ENCODE measurements at regions not wholly inside any gene's neighbourhood (a gene's known extent, or its start where the extent isn't known, plus 50 kb on each side); places are given as distances from the start of the nearest gene placed in this dataset.

DNA sequence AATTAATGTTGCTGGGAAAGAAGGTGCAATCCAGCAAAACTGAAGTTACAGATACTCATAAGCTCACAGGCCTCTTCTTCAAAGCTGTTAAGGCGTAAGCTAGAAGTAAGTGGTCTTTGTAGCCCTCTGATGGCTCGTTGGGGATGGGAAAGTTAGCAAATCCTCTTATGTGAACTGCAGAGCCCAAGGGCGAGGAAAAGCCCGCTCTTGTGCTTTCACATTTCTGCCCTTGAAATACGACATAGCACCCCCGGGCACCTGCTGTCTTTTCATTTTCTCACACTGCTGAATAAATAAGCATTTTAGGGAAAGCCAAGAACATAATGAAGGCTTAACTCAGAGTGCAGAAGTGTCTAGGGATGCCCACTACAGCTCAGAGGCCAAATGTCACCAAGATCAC, 73.1 kb upstream of the SORBS2 start:
- no peak for DNase-seq
- Mint-ChIP-seq H3K4me3 (ENCODE audit: unreplicated experiment) (no peak overlapping the region), H3K36me3 (ENCODE audit: unreplicated experiment) (peaks cover 4% of the 10 kb centered on the region), H3K27me3 (ENCODE audit: unreplicated experiment) (no peaks in the 10 kb centered on the region), H3K9me3 (ENCODE audit: unreplicated experiment) (peaks cover 8% of the 10 kb centered on the region), H3K4me1 (ENCODE audit: low read depth, unreplicated experiment) (peaks cover 7% of the 10 kb centered on the region), H3K27ac (ENCODE audit: unreplicated experiment) (no peak overlapping the region)
- TF ChIP-seq, protein P1, sequence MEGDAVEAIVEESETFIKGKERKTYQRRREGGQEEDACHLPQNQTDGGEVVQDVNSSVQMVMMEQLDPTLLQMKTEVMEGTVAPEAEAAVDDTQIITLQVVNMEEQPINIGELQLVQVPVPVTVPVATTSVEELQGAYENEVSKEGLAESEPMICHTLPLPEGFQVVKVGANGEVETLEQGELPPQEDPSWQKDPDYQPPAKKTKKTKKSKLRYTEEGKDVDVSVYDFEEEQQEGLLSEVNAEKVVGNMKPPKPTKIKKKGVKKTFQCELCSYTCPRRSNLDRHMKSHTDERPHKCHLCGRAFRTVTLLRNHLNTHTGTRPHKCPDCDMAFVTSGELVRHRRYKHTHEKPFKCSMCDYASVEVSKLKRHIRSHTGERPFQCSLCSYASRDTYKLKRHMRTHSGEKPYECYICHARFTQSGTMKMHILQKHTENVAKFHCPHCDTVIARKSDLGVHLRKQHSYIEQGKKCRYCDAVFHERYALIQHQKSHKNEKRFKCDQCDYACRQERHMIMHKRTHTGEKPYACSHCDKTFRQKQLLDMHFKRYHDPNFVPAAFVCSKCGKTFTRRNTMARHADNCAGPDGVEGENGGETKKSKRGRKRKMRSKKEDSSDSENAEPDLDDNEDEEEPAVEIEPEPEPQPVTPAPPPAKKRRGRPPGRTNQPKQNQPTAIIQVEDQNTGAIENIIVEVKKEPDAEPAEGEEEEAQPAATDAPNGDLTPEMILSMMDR (IDR thresholded peaks at IDR 0.05; ENCODE audit: partially characterized antibody, unreplicated experiment) = no peak

DNA sequence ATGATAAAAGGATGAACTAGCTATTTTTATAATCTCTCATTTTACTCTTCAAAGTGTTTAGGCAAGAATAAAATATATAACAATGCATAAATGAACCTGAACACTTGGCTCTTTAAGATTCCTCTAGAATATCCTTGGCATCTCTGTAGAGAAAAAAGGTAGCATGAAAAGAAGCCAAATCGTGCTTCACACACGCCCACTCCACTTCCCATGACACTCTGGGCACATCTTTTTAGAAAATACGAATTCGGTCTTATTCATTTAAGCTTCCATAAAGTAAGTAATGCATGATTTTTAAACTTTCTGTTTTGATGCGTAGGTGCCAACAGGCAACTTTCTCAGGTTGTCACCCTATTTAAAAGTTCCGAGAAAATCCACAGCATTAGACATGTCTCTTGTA, 73.6 kb upstream of the SORBS2 start:
- Mint-ChIP-seq H3K4me3 (ENCODE audit: unreplicated experiment) (no peak overlapping the region), H3K27me3 (ENCODE audit: unreplicated experiment) (peaks cover 2% of the 10 kb centered on the region), H3K36me3 (ENCODE audit: unreplicated experiment) (peaks cover 4% of the 10 kb centered on the region), H3K9me3 (ENCODE audit: unreplicated experiment) (peaks cover 8% of the 10 kb centered on the region), H3K27ac (ENCODE audit: unreplicated experiment) (no peak overlapping the region), H3K4me1 (ENCODE audit: low read depth, unreplicated experiment) (peaks cover 6% of the 10 kb centered on the region)
- DNase-seq = no peak
- TF ChIP-seq, protein P1 (IDR thresholded peaks at IDR 0.05; ENCODE audit: partially characterized antibody, unreplicated experiment) = no peak

DNA sequence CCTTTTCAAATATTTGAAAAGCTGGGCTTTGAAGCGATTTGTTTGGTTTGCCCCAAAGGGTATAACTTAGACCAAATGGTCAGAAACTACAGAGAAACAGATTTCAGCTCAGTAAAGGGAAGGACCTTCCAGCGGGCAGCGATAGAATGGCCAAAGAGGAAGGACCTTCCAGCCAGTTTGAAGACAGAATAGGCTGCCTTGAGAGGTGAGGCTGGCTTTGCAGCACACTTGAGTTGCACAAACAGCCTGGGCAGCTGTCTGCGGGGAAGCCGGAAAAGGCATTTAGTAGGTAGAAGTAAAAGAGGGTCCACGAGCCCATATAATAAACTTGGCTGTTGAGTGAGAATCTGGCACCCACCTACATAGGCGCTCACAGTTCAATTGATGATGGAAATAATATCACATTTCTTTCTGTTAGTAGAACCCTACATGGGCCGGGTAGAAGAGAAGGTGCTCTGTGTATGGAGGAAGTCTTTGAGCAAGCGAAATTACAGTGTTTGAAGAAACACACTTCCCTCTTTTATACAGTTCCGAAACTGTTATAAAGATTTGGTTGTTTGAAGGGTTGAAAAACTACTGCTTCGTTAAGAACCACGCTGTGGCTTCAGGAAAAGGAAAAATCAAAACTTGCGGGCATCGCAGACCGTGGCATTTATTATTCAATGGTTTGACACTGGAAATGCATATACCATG, 75.0 kb upstream of the SORBS2 start:
- peaks cover 4% of the 10 kb centered on the region for H3K4me1 Mint-ChIP-seq (ENCODE audit: low read depth, unreplicated experiment)
- DNase-seq = no peak

DNA sequence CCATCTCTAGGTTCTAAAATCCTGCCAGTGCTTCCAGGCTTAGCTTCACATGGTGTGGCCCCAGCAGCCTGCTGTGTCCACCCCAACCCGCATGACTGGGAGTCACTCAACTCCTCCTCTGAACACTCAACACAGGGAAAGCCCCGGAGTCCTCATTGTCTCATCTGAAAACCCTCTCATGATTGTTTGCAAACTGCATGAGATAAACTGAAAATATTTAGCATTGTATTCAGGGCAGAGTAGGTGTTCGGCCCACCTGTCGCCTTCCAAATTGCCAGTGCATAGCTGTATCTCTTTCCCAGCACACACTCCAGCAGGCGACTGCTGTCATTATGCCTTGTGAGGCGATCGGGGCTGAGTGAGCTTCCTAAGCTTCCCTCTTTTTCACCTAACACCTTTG, 76.7 kb upstream of the SORBS2 start:
- H3K4me1 Mint-ChIP-seq (ENCODE audit: low read depth, unreplicated experiment) = peaks cover 12% of the 10 kb centered on the region
- peaks cover 6% of the 10 kb centered on the region for H3K27me3 Mint-ChIP-seq (ENCODE audit: unreplicated experiment)
- peaks cover 10% of the 10 kb centered on the region for H3K9me3 Mint-ChIP-seq (ENCODE audit: unreplicated experiment)
- DNase-seq = no peak
- TF ChIP-seq, protein P1 (IDR thresholded peaks at IDR 0.05; ENCODE audit: partially characterized antibody, unreplicated experiment) = no peak
- H3K4me3 Mint-ChIP-seq (ENCODE audit: unreplicated experiment) = no peak overlapping the region
- H3K36me3 Mint-ChIP-seq (ENCODE audit: unreplicated experiment) = peaks cover 13% of the 10 kb centered on the region
- no peak overlapping the region for H3K27ac Mint-ChIP-seq (ENCODE audit: unreplicated experiment)

More for the DNA sequence above, 75.0 kb upstream of the SORBS2 start:
- Mint-ChIP-seq H3K9me3 (ENCODE audit: unreplicated experiment) (peaks cover 8% of the 10 kb centered on the region), H3K36me3 (ENCODE audit: unreplicated experiment) (peaks cover 4% of the 10 kb centered on the region), H3K27ac (ENCODE audit: unreplicated experiment) (no peak overlapping the region), H3K27me3 (ENCODE audit: unreplicated experiment) (peaks cover 2% of the 10 kb centered on the region), H3K4me3 (ENCODE audit: unreplicated experiment) (no peak overlapping the region)
- TF ChIP-seq, protein P1 (IDR thresholded peaks at IDR 0.05; ENCODE audit: partially characterized antibody, unreplicated experiment) = no peak

DNA sequence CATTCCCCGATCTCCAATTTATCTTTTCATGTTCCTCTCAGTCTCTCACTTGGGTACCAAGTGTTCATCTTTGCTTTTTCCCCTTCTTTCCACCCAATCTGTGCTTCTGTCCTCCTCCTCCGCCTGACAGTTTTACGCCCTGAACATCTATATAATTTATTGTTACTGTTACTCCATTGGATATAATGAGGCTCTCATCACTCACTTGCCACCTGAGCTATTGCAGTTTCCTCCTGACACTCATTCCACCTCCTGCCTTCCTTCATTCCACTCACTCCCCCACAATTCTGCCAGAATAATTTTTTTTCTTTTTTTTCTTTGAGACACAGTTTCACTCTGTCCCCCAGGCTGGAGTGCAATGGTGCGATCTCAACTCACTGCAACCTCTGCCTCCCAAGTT, 77.6 kb upstream of the SORBS2 start:
- peaks cover 16% of the 10 kb centered on the region for H3K9me3 Mint-ChIP-seq (ENCODE audit: unreplicated experiment)
- H3K27me3 Mint-ChIP-seq (ENCODE audit: unreplicated experiment) = peaks cover 13% of the 10 kb centered on the region
- TF ChIP-seq, protein P1 (IDR thresholded peaks at IDR 0.05; ENCODE audit: partially characterized antibody, unreplicated experiment) = no peak
- DNase-seq = no peak
- no peak overlapping the region for H3K4me3 Mint-ChIP-seq (ENCODE audit: unreplicated experiment)
- H3K27ac Mint-ChIP-seq (ENCODE audit: unreplicated experiment) = no peak overlapping the region
- peaks cover 21% of the 10 kb centered on the region for H3K4me1 Mint-ChIP-seq (ENCODE audit: low read depth, unreplicated experiment)
- H3K36me3 Mint-ChIP-seq (ENCODE audit: unreplicated experiment) = peaks cover 13% of the 10 kb centered on the region

Data from glutamatergic neuron (in vitro differentiated cells).